Hippocampal formation (tissue), 2 donors: ENCODE measurements at regions not wholly inside any gene's neighbourhood (a gene's known extent, or its start where the extent isn't known, plus 50 kb on each side); places are given as distances from the start of the nearest gene placed in this dataset.

Experiments
- DNase-seq, 2 donors: peaks; one replicate each; lab custom pipeline; 2025; lab: John Stamatoyannopoulos, UW

DNA sequence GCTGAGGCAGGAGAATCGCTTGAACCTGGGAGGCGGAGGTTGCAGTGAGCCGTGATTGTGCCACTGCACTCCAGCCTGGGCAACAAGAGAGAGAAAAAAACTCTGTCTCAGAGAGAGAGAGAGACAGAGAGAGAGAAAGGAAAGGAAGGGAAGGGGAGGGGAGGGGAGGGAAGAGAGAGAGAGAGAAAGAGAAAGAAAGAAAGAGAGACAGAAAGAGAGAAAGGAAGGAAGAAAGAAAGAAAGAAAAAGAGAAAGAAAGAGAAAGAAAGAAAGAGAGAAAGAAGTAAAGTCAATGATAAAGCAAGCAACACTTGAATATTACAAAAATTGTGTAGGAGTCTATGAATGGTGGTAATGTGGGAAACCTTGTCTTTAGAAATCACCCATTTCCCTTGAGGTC lies 133.6 kb upstream of the MSX2 start:
- no peak for DNase-seq

DNA sequence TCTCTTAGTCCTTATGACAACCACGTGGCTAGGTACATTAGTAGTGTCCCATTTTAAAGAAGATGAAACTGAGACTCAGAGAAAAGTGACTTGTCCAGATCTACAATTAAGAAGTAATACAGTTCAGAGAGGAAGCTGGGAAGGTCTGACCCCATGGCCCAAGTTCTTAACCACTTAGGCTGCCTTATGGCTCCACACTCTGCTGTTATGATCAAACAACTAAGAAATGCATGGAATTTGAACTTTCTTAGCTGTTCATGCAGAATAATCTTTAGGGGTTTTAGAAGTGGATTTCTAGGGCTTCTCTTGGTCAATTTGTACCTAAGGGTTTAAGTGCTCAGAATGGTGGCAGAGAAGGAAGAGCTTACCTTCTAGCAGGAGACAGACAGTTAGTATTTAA lies 128.0 kb upstream of the MSX2 start:
- no peak for DNase-seq

DNA sequence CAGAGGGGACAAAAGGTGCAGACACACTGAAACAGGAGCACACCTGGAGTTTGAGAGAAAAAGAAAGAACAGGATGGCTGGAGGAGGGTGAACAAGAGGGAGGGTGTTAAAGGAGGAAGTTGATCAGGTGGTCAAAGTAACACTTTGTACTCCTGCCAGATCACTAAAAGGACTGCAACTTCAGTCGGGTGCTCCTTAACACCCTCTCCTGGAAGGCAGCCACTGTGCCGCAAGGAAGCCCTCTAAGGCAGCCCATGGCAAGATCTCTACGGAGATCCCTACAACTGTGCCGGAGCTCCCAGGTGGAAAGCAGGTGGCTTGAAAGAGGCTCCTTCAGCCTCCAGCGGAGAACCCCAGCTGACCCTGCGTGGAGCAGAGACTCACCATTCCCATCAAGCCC lies 124.4 kb upstream of the MSX2 start:
- DNase-seq: no peak

DNA sequence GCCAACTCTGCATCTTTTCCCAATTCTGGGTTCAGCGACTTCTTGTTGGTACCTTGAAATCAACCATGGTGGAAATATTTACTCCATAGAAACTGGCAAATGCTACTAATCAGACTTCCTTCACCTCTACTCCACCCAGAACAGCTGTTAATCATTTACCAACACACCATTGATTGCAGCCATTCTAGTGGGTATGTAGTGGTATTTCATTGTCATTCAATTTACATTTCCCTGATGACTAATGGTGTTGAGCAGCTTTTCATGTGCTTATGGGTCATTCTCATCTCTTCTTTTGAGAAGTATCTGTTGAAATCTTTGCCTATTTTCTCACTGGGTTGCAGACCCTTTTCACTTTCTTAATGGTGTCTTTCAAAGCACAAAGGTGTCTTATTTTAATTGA lies 122.4 kb upstream of the MSX2 start:
- DNase-seq: no peak

DNA sequence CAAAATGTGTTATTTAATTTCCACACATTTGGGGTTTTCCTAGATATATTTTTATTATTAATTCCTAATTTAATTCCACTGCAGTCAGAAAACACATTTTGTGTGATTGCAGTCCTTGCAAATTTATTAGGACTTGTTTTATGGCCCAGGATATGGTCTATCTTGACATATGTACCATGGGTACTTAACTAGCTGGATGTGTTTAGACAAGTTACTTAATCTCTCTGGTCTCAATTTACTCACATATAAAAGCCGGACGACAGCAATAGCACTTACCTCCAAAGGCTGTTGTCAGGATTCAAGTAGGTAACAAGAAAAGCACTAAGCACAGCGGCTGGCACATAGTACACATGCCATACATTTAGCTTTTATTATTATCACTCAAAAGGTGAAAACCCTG lies 118.2 kb upstream of the MSX2 start:
- DNase-seq: no peak

DNA sequence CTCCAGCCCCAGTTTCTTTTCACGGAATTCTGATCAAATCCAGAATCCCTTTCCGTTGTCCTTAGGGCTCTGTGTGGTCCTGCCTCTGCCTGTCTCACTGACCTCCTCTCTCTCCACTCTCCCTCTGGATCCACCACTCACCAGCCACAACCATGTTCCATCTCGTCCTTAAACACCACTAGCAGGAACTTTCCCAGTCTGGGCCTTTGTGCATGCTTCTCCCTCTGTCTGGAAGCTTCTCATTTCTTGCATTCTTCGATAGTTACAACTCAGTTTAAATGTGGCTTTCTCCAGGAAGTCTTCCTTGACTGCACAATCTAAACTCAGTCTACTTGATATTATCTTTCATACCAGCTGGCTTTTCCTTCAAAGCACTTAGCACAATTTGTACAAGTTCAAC lies 117.7 kb upstream of the MSX2 start:
- no peak for DNase-seq

DNA sequence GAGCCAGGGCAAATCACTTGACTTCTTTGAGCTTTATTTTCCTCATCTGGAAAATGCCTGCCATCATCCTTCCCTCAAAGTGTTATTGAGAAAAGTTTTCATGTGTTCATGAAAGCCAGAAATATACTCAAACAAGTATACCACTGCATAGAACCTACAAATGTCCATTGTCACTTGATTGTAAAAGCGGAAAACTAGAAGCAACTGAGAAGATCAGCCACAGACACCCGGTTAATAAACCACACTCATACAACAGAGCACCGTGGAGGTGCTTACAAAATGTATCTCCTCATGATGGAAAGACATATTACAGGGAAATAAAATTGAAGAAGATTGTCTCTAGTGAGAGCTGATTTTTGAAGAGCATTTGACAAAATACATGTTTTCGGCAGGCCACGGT lies 117.2 kb upstream of the MSX2 start:
- no peak for DNase-seq

DNA sequence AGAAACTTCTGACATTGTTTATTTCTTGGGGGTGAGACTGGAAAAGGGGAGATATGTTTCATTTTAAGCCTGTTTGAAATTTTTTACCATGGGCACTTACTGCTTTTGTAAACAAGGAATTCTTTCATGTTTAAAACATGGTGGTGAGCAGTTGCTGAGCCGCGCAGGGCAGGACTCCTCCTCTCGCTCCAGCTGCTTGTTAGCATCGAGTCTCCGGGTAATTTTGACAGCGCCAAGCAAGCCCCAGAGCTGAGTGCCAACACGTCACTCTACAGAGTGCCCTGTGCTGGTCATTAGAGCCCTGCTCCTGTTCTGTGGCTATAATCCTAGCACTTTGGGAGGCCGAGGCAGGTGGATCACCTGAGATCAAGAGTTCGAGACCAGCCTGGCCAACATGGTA lies 116.5 kb upstream of the MSX2 start:
- no peak for DNase-seq

DNA sequence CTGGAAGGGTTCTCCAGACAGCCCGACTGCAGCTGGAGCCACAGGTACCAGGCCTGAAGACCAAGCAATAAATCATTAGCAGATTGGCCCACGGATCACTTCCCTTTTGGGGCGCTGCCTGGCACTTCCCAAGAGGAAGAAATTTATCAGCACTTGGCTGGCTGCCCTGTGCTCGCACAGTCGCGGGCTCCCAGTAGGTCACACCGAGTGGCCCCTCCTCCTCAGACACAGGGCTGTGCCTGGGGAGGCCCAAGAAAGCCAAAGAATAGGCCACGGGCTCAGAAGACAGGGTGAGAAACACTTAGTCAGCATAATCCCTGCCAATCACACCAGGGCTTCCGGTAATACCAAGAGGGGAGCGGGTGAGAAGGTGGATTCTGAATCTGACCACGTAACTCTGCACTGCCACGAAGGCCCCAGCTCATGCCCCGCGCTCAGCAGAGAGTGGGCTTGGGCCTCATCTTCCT lies 115.7 kb upstream of the MSX2 start:
- DNase-seq: no peak

DNA sequence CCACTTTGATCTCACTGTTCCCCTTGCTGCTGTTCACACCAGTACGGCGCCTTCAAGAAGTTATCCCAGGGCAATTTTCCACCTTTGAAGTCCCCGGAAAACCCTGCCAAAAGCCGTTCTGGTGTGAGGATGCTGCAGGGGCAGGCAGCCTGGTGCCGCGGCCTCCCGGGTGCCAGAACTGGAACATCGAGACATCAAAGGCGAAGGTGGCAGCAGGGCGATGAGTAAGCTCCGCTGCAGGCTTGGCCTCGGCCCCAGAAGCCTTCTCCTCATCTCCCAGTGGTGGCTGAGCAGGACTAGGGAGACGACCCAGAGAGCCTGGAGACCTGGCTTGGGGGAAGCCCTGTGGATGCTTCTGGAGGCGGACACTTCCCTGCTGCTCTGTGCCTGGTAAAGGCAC lies 115.3 kb upstream of the MSX2 start:
- no peak for DNase-seq

DNA sequence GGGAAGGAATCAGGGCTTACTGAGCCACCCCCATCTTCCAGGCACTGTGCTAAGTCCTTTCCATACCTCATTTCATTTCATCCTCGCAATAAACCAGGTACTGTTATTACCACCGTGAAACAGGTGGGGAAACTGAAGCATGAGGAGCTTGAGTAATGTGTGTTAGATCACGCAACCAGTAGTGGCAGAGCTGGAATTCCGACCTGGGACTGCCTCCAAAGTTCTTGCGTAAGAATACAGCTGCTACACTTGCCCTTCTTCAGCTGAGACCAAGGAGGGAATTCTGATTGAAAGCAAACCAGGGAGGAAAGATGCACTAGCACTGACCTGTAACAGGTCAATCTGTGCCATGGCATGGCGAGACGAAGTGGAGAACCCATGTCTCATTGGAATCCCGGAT lies 113.4 kb upstream of the MSX2 start:
- no peak for DNase-seq

DNA sequence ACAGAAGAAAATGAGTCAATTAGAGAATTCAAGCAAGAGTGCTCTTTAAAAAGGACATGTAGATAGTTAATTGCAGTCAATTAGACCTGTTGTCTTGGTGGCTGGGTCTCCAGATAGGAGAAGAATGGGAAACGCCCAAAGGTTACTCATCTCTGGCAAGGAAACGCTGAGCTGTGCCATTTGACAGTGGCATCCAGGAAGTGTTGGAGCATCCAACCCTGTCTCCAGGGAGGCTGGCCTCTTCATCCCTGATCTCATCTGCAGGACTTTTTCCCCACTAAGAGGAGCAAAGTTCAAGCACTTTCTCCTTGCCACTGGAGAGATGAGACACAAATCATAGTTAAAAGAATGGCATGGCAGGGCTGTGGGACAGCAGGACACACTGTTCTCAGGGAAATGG lies 111.7 kb upstream of the MSX2 start:
- DNase-seq: no peak

DNA sequence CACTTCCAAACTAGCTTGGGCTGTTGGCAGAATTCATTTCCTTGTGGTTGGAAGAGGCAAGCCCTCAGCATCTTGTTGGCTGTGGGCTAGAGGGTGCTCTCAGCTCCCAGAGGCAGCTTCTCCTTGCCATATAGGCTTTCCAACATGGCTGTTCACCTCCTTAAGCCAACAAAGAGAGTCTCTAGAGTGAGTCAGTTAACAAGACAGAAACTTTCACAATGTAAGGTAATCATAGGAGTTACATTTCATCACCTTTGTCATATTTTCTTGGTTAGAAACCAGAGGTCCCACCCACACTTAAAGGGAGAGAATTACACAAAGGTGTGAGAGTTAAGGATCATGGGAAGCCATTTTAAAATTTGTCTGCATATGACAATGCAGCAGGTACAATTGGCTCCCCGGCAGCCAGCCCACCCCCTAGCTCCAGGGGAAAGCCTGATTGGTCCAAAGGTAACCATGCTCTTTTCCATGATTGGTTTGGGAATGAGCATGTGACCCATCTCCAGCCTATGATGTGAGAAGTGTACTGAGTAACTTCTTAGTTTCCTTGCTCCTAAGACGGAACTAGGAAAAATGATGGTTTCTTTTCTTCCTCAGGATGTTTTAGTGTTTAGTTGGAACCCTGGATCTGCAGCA lies 109.8 kb upstream of the MSX2 start:
- no peak for DNase-seq

DNA sequence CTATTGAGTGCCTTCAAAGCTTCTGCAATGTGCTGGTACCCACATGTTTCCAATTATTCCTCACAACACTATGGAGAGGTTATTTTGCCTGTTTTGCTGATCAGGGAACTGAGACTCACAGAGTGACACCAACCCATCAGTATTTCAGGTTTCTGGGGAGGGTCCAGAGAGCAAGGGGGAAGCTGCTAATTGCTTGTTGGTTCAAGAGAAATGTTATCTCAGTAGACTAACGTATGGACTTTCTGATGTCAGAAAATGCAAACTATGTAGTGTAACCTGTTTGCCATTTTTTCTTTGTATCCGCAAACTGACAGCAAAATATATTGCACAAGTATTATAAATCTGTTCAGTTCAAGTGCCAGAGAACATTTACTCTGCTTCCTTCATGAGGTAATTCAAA lies 108.3 kb upstream of the MSX2 start:
- no peak for DNase-seq

DNA sequence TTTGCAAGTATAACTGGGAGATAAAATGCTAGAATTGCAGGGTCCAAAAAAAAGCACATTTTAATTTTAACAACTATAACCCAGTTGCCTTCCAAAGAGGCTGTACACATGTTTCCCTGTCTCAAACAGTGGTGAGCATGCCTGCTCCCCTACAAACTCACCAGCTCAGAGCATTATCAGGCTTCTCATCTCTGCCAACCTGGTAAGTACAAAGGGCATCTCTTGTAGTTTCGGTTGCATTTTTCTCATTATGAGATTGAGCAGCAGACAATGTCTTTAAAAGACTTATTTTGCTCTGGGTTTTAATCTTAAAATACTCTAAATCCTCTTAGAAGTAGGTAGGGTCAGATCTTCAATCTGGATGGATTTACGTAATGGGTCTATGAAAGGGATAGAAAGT lies 107.1 kb upstream of the MSX2 start:
- no peak for DNase-seq

DNA sequence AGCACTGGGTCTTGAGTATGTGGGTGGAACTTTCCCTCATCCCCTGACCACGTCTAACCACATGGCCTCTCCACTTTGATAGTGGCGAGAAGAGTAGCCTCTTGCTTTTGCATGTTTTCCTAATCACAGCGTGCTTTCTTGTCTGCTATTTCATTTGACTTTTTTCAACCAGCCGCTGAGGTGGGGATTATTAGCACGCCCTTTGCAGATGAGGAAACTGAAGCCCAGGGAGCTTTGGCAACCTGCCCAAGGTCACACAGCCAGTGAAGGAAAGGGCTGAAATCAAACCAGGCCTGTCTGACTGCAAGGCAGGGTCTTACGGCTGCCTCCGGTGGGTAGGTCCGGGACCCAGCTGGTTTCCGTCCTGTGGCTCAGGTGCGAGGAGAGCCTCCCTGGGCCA lies 106.5 kb upstream of the MSX2 start:
- no peak for DNase-seq

DNA sequence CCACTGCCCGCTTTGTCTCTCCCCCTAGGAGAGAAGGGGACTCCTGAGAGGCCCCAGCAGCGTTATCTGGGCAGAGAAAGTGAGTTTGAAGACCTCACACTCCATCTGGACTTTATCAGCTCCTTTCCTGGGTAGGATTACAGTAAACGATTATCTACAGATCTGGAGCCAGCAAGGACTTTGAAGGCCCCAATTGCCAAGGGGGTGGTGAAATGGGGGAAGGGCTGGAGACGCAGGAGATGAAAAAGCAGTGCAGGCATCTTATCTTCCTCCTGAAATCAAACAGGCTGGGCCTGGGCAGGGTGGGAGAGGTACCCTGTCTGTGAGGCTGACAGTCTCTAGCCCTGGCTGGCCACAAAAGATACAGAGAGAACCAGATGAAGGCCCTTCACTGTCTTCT lies 105.8 kb upstream of the MSX2 start:
- DNase-seq: no peak

DNA sequence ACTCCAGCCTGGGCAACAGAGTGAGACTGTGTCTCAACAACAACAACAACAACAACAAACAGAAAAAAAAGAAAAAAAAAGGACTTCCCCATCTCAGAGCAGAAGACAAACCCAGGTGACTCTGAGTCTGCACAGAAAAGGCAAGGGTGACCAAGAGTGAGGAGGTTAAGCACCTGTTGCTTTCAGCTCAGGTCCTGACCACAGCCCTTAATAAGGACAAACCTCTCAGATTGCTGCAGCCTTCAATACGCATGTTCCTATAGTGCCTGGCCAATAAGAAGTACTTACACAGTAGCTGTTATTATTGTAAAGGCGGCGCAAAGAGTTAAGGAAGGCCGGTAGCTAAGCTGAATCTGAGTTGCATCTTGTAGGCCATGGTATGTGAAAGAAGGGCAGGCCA lies 102.3 kb upstream of the MSX2 start:
- no peak for DNase-seq

DNA sequence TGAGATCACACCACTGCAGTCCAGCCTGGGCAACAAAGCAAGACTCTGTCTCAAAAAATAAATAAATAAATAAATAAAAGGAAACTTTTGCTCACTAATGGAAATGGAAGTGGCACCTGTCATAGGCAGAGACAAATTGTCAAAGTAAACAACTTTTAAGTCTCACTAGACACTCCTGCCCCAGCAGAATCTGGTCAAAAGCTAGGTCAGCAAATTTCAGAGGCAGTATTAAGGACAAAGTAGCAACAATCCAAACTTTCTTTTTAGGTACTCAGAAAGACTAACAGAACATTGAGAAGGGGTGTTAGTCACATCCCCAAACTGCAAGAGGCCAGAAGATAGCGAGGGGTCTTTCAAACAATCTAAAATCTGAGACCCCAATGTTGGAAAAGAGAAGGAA lies 101.4 kb upstream of the MSX2 start:
- no peak for DNase-seq

DNA sequence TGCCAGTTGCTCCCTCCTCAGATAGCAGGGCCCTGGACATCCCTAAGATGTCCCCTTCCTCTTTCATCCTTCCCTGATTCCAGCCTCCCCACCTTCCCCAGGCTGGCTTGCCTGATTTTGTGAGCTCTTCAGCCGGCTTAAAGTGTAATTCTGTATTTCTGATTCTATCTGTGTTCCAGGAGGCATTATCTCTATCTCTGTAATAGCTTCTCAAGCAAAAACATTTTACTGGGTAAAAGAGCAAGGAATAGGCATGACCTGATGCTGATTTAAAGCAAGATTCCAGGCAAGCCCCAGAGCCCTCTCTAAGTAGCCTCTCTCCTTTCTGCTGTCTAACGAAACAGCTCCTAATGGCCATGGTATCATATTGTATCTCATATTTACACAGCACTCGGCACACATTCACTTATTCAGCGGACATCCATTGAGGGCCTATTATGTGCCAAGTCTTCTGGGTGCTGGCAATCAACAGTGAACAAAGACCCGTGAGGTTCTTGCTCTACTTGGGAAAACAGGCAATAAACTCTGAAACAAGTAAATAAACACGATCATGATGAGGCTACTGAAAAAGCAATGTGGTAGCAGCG lies 100.9 kb upstream of the MSX2 start:
- no peak for DNase-seq

DNA sequence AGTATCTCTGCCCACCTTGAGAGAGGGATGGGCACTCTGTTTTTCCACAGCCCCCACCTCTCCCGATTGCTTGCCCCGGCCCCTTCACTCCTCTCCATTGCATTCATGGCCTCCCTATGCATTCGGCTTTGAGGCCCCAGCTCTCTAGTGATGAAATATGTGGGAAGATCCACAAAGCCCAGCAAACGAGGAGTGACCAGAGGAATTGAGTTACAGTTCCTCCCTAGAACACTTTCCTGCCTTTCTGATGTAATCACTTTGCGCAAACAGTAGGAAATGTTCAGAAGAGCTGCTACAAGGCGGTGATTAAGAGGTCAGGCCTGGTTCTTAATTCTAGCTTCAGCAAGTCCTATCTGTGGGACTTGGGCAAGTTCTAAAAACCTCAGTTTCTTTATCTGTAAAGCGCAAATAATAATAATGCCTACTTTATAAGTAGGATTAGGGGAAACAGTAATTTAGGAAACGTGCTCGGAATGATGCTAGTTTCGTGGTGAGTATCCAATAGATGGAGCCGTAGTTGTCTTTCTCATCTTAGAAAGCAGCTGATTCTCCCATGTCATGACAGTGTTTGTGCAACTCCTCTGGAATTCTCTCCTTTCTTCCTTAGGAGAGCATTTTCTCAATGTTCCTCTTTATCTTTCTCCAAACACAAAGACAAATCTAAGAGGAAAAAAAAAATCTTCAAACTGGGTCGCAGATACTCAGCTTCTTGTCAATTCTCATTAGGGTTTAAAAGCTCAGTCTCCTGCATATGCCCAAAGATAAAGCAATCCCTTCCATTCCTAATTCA lies 99.5 kb upstream of the MSX2 start:
- DNase-seq: no peak

DNA sequence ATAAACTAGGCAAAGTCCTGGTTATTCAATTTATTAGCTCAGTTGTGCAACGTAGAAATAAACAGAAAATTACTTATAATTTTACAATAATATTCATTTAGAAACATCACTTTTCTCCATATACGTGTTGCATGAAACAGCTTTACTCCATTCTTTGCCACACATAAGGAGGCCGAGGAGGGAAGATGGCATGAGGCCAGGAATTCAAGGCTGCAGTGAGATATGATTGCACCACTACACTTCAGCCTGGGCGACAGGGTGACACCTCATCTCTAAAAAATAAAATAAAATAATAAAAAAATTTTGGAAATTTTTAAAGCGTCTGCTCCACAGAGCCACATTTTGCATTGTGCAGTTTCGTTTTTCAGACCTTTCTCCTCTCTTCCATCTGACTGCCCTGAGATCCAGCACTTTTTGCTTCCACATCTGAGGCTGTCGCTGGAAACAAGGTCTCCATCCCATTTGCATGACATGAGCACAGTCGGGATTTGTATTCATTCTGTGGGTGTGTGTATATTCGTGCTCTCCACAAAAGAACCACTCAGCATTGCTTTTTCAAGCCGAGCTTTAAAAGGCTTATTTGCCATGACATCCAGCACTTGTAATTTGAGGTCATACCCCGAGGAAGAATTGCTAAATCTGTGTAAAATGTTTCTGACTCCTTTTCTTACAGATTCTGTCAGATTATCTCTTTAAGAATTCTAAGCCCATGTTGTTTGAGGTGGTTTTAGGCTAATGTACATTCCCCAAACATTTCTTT lies 98.6 kb upstream of the MSX2 start:
- no peak for DNase-seq
